GM21576 (cell line): ENCODE measurements at regions not wholly inside any gene's neighbourhood (a gene's known extent, or its start where the extent isn't known, plus 50 kb on each side); places are given as distances from the start of the nearest gene placed in this dataset.
"Not testable (repeated sequence)": the region's sequence is repeated elsewhere in the genome, so short reads cannot be mapped to it uniquely, and the experiment has no call there.

Experiments used
- ATAC-seq: cut with Tn5 transposase; IDR thresholded peaks from one replicate; pipeline ENCODE4 v1.9.1; 2021; ENCODE audit warnings: mild to moderate bottlenecking, moderate library complexity; ENCODE audit not compliant: unreplicated experiment

- no peak for ATAC-seq
These were observed 68.9 kb downstream of the CYP26B1 start for GRCh38 chr2:72078773-72079172.

DNA sequence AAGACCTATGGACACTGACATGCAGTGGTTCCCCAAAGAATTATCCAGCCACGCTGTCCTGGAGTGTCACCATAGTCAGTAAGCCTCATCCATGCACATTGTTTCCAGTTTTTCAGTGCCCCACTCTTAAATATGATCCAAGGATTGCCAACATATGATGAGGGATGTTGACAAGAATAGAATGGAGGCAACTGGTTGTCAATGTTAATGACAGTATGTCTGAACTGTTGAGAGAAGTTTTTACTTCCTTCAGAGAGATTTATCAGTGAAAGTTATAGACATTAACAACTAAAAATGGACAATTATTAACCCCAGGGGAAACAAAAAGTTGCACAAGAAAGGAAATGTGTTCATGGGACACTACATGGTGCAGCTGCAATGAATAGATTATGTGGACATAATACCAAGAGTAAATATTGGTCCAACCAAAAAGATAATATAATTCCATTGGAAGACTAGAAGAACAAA, 69.9 kb downstream of the CYP26B1 start:
- ATAC-seq, result no peak

DNA sequence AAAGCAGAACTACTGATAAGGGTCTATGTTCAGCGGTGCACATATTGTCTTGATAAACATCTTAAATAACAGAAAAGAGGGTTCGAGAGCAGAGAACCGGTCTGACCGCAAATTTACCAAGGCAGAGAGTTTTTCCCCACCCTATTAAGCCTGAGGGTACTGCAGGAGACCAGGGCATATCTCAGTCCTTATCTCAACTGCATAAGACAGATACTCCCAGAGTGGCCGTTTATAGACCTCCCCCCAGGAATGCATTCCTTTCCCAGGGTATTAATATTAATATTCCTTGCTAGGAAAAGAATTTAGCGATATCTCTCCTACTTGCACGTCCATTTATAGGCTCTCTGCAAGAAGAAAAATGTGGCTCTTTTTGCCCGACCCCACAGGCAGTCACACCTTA, 74.3 kb downstream of the CYP26B1 start:
- not testable (repeated sequence) for ATAC-seq

DNA sequence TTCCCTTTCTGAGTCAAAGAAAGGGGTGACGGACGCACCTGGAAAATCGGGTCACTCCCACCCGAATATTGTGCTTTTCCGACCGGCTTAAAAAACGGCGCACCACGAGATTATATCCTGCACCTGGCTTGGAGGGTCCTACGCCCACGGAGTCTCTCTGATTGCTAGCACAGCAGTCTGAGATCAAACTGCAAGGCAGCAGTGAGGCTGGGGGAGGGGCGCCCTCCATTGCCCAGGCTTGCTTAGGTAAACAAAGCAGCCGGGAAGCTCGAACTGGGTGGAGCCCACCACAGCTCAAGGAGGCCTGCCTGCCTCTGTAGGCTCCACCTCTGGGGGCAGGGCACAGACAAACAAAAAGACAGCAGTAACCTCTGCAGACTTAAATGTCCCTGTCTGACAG, 83.5 kb downstream of the CYP26B1 start:
- ATAC-seq, result not testable (repeated sequence)

GRCh38 chr2:72062336-72062735, 85.3 kb downstream of the CYP26B1 start:
- no peak for ATAC-seq

DNA sequence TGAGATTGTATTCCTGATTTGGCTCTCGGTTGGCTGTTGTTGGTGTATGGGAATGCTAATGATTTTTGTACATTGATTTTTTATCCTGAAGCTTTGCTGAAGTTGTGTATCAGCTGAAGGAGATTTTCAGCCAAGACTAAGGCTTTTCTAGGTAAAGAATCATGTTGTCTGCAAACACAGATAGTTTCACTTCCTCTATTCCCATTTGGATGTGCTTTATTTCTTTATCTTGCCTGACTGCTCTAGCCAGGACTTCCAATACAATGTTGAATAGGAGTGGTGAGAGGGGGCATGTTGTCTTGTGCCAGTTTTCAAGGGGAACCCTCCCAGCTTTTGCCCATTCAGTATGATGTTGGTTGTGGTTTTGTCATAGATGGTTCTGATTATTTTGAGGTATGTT, 90.4 kb downstream of the CYP26B1 start:
- no peak for ATAC-seq

- ATAC-seq, result no peak
These were observed 95.6 kb downstream of the CYP26B1 start for GRCh38 chr2:72051971-72052505.

DNA sequence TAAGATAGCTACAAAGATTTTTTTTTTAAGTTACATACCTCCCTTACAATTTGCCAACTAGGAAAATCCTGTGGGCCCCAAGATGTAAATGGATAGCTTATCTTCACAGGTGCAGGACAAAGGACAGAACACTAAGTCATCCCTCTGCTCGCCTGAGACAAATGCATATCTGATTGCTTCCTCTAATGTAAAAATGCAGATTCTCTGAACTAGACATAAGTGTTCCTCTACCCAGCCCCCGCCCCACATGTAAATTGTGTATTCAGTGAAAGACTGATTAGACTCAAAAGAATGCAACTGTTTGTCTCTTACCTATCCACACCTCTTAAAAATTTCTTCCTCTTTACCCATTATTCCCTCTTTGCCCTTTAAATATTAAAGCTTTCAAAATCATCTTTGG, 96.5 kb downstream of the CYP26B1 start:
- no peak for ATAC-seq

GRCh38 chr2:72050734-72051133, 96.9 kb downstream of the CYP26B1 start:
- ATAC-seq, result no peak

DNA sequence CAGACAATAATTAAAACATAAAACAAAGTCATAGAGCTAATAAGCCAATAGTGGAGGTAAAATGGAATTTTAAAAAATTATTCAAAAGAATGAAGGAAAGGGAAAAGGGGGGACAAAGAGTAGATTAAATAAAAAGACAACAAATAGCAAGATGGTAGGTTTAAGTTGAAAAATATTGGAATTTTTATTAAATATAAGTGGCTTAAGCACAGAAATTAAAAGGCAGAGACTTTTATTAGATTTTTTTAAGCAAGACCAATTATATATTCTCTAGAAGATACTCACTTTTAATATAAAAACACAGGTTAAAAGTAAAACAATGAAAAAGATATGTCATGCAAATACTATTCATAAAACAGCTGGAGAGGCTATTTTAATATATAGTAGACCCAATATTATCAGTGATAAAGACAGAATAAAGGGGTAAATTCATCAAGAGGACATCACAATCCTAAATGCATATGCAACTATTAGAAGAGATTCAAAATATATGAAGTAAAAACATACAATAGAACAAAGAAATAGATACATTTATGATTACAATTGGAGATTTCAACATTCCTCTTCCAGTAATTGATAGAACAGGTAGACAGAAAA, 98.7 kb downstream of the CYP26B1 start:
- no peak for ATAC-seq

- no peak for ATAC-seq
These were observed 103.7 kb downstream of the CYP26B1 start for GRCh38 chr2:72043985-72044384.

DNA sequence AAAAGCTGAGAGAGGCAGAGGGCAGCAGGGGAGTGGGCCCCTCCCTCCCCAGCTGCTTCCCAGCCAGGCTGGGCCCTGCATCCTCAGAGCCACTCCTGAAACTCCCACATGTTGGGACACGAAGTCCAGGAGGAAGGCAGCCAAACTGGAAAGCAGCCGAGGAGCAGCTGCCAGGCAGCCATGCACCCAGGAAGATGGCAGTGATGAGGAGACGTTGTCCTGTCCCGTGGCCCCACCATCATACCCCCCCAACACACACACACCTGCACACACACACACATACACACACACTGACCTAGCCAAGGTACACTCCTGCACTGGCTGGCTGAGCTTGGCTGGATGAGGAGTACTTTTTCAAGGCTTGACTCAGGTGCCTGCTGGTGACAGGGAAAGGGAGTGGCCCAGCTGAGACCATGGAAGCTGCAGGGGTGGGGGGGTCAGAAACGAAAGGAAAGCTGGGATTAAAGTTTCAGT, 106.0 kb downstream of the CYP26B1 start:
- ATAC-seq, result no peak

DNA sequence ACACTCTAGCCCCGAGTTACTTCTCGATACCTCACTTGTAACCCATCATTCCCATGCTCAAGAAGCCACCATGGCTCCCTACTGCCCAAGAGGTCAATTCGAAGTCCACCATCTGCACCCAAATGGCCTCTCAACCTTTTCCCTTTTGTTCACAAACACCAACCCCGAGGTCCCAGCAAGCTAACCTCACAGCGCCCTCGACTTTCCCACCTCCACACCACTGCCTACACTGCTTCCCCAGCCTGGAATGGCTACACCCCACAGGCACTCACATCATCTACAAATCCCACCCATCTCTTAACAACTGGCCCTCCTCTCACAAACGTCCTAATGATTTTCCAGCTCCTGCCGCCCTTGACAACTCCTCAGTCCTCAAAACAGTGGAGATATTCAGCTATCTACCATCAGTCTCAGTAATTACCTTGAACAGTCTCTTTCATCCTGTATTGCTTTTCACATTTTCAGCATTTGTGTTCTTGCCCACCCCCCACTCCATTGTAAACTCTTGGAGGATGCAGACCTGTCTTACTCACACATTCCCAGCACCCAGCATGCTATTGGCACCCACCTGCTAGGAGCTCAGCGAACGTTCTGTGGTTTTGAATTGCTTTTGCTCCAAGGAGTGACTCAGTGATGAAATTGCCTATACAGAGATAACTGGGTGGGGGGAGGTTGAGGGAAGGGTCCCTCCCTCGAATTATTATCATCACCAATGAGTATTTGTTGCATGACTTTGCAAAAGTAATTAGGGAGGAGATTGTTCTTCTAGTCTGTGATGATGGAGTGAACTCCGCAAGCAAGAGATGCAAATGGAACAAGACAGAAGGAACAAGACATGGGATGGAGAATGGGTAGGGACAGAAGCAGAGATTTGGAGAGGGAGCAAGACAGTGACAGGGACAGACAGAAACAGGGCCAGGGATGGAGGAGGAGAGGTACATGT, 106.8 kb downstream of the CYP26B1 start:
- ATAC-seq, result no peak

DNA sequence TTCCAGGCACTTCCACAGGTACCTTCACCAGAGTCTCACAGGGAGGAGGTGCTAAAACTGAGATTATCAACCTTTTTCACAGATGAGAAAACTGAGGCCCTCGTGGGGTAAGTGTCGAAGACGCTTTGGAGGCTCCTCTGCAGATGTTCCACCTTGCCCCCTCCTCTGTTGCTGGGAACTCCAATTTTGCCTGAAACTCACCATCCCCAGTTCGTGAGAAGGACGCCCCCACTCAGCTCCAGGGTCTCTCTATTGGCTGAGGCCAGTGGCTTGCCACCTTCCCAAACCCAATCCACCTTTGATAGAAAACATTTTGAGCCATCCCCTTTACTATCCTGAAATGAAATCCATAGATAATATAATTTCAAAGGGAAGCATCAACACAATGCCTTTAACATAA, 109.1 kb downstream of the CYP26B1 start:
- no peak for ATAC-seq

DNA sequence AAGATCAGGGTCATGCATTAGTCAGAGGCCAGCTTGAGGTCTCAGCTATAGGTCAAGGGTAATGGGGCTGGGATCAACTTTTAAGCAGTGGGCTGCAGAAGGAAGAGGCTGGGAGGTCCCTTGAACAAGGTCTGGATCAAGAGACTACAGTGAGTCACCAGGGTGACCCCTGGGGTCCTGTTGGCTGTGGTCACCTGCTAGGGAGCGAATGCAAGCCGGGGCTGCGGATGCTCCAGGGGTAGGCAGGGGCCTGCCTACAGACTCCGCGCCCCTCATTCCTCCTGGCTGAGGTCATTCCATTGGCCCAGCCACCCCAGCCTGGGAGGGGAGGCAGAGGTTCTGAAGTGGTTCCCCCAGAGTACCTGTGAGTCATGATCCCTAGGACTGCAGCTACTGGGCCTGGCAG, 110.4 kb downstream of the CYP26B1 start:
- ATAC-seq, result no peak

GRCh38 chr2:72036595-72036994, 111.1 kb downstream of the CYP26B1 start:
- no peak for ATAC-seq

GRCh38 chr2:72036173-72036545, 111.5 kb downstream of the CYP26B1 start:
- no peak for ATAC-seq

DNA sequence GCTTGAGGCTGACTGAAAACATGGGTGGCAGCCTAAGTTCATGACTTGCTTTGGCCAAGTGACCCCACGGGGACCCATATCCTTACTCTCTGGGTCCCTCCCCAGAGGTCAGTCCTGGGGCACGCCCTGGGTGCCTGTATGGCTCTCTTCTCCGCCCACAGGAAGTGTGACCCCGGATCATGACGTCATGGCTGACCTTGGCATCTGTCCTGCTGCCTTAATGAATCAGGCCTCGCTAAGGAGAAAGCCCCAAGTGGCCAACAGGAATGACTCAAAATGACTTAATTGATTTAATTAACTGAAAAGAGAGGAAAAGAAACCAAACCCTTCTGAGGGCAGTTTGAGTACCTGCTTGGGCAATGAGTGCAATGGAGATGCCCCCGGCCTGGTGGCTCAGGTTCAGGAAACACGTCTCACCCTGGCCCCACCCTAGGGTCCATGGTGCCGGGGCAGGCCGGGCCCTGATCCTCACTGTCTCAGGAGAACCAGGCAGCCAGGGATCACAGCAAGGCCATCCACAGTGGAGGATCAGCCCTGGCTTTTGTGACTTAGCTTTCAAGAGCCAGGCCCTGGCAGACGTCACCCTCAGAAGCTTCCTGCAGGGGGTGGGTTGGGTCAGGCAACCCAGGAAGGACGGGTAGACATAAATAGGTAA, 112.0 kb downstream of the CYP26B1 start:
- no peak for ATAC-seq

DNA sequence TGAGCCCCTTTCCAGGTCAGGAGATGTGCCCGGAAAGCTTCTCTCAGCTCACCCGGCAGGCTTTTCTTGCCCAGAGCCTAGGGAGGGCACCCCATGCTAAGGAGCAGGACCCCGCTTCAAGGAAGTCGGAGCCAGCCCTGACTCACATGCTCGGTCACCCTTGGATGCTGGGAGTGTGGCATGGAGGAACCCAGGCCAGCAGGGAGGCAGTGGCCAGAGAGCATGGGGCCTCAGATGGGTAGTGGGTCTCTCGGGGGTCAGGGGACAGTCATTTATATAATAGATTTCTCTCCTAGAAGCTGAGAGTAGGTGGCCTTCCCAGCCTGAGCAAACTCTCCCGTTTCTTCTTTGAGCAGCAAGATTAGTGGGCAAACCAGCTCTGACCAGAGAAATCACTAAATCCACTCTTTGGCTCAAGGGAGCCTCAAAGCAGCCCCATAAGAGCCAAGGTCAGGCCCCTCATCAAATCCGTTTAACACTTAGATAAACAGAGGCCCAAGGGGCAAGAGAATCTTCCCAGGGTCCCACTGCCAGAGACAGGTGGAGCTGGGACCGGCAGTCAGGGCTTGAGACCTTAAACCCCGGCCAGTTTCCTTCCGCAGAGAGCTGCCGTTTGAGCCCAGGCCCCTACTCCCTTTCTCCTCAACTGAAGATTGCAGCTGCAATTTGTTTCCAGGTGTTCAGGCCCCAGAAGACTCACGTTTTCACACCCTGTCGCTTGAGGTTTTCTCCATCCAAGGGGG, 113.1 kb downstream of the CYP26B1 start:
- ATAC-seq, result no peak

DNA sequence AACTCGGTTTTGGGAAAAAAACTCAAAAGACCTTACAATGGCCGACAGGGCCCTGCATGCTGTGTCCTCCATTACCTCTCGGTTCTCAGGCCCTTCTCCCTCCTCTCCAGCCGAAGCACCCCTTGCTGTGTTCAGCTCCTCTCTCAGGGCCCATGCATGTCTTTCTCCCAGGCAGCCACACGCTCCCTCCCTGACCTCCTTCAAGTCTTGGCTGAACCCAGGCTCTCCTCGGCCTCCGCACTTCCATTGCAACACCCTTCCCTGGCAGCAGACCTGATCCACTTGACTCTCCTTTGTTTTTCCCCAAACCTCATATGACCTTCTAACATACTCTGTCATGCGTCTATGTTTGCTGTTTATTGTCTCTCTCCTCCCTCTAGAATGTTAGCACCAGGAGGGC, 114.0 kb downstream of the CYP26B1 start:
- no peak for ATAC-seq
